SK-N-SH treated with all-trans-retinoic acid at 6 μM for 48 hours (cell line): ENCODE measurements at regions not wholly inside any gene's neighbourhood (a gene's known extent, or its start where the extent isn't known, plus 50 kb on each side); places are given as distances from the start of the nearest gene placed in this dataset.

ENCODE experiments used
- ATAC-seq: fragments of 200-7000 bp; cut with Tn5 transposase; 3 replicates; pipeline ENCODE4 v1.9.1; 2020; ENCODE audit warnings: mild to moderate bottlenecking, moderate library complexity
- ARNTL ChIP-seq: fragments of 450-650 bp; formaldehyde crosslinking; IDR thresholded peaks from 2 replicates; pipeline ENCODE4 v1.5.0; 2020; ENCODE audit warnings: low read depth, mild to moderate bottlenecking, moderate library complexity, borderline replicate concordance
- BACH2 ChIP-seq: fragments of 250-450 bp; sonication (Bioruptor Pico); IDR thresholded peaks from 2 replicates; pipeline ENCODE4 v1.9.0; 2021; ENCODE audit warnings: mild to moderate bottlenecking, borderline replicate concordance
- CSDC2 ChIP-seq: fragments of 250-450 bp; sonication (Bioruptor Pico); IDR thresholded peaks from 2 replicates; pipeline ENCODE4 v1.5.0; 2020; ENCODE audit warnings: mild to moderate bottlenecking, moderate library complexity
- ESRRG ChIP-seq: fragments of 250-450 bp; sonication (Bioruptor Pico); IDR thresholded peaks from 2 replicates; pipeline ENCODE4 v1.6.1; 2021; ENCODE audit warnings: mild to moderate bottlenecking
- GLIS3 ChIP-seq: fragments of 250-450 bp; sonication (Bioruptor Pico); IDR thresholded peaks from 2 replicates; pipeline ENCODE4 v1.5.0; 2020; ENCODE audit warnings: mild to moderate bottlenecking, moderate library complexity
- ISL1 ChIP-seq: fragments of 250-450 bp; sonication (Bioruptor Pico); IDR thresholded peaks from 2 replicates; pipeline ENCODE4 v2.1.2; 2022; ENCODE audit warnings: mild to moderate bottlenecking, moderate library complexity
- OSR1 ChIP-seq: fragments of 250-450 bp; sonication (Bioruptor Pico); IDR thresholded peaks from 2 replicates; pipeline ENCODE4 v1.8.0; 2022; ENCODE audit warnings: moderate library complexity, mild to moderate bottlenecking, inconsistent platforms
- PPARA ChIP-seq: fragments of 250-450 bp; sonication (Bioruptor Pico); IDR thresholded peaks from 2 replicates; pipeline ENCODE4 v1.5.0; 2020; ENCODE audit warnings: mild to moderate bottlenecking, borderline replicate concordance
- RARB ChIP-seq: fragments of 250-450 bp; sonication (Bioruptor Pico); IDR thresholded peaks from 2 replicates; pipeline ENCODE4 v1.8.0; 2021; ENCODE audit warnings: mild to moderate bottlenecking, moderate library complexity
- SNAI2 ChIP-seq: fragments of 250-450 bp; sonication (Bioruptor Pico); IDR thresholded peaks from 2 replicates; pipeline ENCODE4 v1.5.0; 2020; ENCODE audit warnings: mild to moderate bottlenecking, moderate library complexity
- TCF4 ChIP-seq: fragments of 250-450 bp; sonication (Bioruptor Pico); IDR thresholded peaks from 2 replicates; pipeline ENCODE4 v1.8.0; 2021; ENCODE audit warnings: mild to moderate bottlenecking, moderate library complexity, borderline replicate concordance
- TOX ChIP-seq: fragments of 250-450 bp; sonication (Bioruptor Pico); IDR thresholded peaks from 2 replicates; pipeline ENCODE4 v1.8.0; 2021; ENCODE audit warnings: mild to moderate bottlenecking, moderate library complexity, borderline replicate concordance
- ZC3H10 ChIP-seq: fragments of 250-450 bp; sonication (Bioruptor Pico); IDR thresholded peaks from 2 replicates; pipeline ENCODE4 v1.5.1; 2021; ENCODE audit warnings: mild to moderate bottlenecking, moderate library complexity
- ZFP3 ChIP-seq: fragments of 250-450 bp; sonication (Bioruptor Pico); IDR thresholded peaks from 2 replicates; pipeline ENCODE4 v1.5.0; 2020; ENCODE audit warnings: mild to moderate bottlenecking, moderate library complexity
- ZFP30 ChIP-seq: fragments of 450-650 bp; formaldehyde crosslinking; IDR thresholded peaks from 2 replicates; pipeline ENCODE4 v1.5.0; 2022; ENCODE audit warnings: mild to moderate bottlenecking, moderate library complexity
- ZNF565 ChIP-seq: fragments of 450-650 bp; formaldehyde crosslinking; conservative IDR thresholded peaks from 2 replicates; pipeline ENCODE4 v1.5.0; 2020; ENCODE audit warnings: low read depth, mild to moderate bottlenecking, moderate library complexity
- ZNF70 ChIP-seq: fragments of 450-650 bp; formaldehyde crosslinking; IDR thresholded peaks from 2 replicates; pipeline ENCODE4 v1.5.0; 2020; ENCODE audit warnings: mild to moderate bottlenecking, moderate library complexity
- TF ChIP-seq, protein P1 (sequence below): fragments of 250-450 bp; sonication (Bioruptor Pico); IDR thresholded peaks from 2 replicates; pipeline ENCODE4 v1.8.0; 2021; ENCODE audit warnings: low read depth, mild to moderate bottlenecking, moderate library complexity, borderline replicate concordance
- TF ChIP-seq, protein P2 (sequence below): fragments of 250-450 bp; sonication (Bioruptor Pico); IDR thresholded peaks from 2 replicates; pipeline ENCODE4 v1.5.1; 2020; ENCODE audit warnings: low read depth, mild to moderate bottlenecking, moderate library complexity
- TF ChIP-seq, protein P3 (sequence below): fragments of 250-450 bp; sonication (Bioruptor Pico); IDR thresholded peaks from 2 replicates; pipeline ENCODE4 v1.8.0; 2020; ENCODE audit warnings: mild to moderate bottlenecking, moderate library complexity, borderline replicate concordance
- TF ChIP-seq, protein P4 (sequence below): fragments of 250-450 bp; sonication (Bioruptor Pico); IDR thresholded peaks from 2 replicates; pipeline ENCODE4 v1.5.0; 2020; ENCODE audit warnings: mild to moderate bottlenecking, moderate library complexity
- TF ChIP-seq, protein P5 (sequence below): fragments of 250-450 bp; sonication (Bioruptor Pico); IDR thresholded peaks from 2 replicates; pipeline ENCODE4 v1.5.1; 2021; ENCODE audit warnings: mild to moderate bottlenecking, moderate library complexity

DNA sequence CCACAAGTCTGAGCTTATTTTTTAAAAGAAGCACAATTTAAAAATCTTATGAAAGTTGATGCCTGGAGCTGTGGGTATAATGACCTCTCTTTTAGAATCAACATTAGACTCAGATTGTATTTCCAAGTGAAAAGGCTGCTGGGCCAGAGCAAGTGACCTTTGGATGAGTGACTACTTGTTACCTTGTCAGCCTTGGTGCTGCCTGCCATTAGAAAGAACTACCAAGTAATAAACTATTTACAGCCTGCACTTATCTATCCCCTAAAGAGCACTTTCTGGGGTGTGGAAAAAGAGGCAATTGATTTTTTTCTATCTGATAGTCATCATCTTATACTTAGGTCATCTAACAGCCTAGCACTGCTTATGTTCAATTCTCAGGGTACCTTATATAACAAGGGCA is 134.9 kb upstream of the FBXL17 start:
- TF ChIP-seq, protein P1, sequence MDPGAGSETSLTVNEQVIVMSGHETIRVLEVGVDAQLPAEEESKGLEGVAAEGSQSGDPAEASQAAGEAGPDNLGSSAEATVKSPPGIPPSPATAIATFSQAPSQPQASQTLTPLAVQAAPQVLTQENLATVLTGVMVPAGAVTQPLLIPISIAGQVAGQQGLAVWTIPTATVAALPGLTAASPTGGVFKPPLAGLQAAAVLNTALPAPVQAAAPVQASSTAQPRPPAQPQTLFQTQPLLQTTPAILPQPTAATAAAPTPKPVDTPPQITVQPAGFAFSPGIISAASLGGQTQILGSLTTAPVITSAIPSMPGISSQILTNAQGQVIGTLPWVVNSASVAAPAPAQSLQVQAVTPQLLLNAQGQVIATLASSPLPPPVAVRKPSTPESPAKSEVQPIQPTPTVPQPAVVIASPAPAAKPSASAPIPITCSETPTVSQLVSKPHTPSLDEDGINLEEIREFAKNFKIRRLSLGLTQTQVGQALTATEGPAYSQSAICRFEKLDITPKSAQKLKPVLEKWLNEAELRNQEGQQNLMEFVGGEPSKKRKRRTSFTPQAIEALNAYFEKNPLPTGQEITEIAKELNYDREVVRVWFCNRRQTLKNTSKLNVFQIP (CRISPR knock-in tag): no peak
- TF ChIP-seq ZFP30 (CRISPR knock-in tag) (no peak), ZC3H10 (CRISPR knock-in tag) (no peak), TOX (no peak), ZNF70 (CRISPR knock-in tag) (no peak), OSR1 (no peak), BACH2 (CRISPR knock-in tag) (no peak), RARB (CRISPR knock-in tag) (no peak), ARNTL (CRISPR knock-in tag) (no peak), CSDC2 (CRISPR knock-in tag) (no peak), ZNF565 (CRISPR knock-in tag) (no peak), ISL1 (CRISPR knock-in tag) (no peak), GLIS3 (CRISPR knock-in tag) (no peak), SNAI2 (no peak), PPARA (CRISPR knock-in tag) (no peak), ZFP3 (no peak)
- TF ChIP-seq, protein P2, sequence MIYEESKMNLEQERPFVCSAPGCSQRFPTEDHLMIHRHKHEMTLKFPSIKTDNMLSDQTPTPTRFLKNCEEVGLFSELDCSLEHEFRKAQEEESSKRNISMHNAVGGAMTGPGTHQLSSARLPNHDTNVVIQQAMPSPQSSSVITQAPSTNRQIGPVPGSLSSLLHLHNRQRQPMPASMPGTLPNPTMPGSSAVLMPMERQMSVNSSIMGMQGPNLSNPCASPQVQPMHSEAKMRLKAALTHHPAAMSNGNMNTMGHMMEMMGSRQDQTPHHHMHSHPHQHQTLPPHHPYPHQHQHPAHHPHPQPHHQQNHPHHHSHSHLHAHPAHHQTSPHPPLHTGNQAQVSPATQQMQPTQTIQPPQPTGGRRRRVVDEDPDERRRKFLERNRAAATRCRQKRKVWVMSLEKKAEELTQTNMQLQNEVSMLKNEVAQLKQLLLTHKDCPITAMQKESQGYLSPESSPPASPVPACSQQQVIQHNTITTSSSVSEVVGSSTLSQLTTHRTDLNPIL (CRISPR knock-in tag): no peak
- TF ChIP-seq, protein P3, sequence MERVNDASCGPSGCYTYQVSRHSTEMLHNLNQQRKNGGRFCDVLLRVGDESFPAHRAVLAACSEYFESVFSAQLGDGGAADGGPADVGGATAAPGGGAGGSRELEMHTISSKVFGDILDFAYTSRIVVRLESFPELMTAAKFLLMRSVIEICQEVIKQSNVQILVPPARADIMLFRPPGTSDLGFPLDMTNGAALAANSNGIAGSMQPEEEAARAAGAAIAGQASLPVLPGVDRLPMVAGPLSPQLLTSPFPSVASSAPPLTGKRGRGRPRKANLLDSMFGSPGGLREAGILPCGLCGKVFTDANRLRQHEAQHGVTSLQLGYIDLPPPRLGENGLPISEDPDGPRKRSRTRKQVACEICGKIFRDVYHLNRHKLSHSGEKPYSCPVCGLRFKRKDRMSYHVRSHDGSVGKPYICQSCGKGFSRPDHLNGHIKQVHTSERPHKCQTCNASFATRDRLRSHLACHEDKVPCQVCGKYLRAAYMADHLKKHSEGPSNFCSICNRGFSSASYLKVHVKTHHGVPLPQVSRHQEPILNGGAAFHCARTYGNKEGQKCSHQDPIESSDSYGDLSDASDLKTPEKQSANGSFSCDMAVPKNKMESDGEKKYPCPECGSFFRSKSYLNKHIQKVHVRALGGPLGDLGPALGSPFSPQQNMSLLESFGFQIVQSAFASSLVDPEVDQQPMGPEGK: no peak
- TF ChIP-seq, protein P4, sequence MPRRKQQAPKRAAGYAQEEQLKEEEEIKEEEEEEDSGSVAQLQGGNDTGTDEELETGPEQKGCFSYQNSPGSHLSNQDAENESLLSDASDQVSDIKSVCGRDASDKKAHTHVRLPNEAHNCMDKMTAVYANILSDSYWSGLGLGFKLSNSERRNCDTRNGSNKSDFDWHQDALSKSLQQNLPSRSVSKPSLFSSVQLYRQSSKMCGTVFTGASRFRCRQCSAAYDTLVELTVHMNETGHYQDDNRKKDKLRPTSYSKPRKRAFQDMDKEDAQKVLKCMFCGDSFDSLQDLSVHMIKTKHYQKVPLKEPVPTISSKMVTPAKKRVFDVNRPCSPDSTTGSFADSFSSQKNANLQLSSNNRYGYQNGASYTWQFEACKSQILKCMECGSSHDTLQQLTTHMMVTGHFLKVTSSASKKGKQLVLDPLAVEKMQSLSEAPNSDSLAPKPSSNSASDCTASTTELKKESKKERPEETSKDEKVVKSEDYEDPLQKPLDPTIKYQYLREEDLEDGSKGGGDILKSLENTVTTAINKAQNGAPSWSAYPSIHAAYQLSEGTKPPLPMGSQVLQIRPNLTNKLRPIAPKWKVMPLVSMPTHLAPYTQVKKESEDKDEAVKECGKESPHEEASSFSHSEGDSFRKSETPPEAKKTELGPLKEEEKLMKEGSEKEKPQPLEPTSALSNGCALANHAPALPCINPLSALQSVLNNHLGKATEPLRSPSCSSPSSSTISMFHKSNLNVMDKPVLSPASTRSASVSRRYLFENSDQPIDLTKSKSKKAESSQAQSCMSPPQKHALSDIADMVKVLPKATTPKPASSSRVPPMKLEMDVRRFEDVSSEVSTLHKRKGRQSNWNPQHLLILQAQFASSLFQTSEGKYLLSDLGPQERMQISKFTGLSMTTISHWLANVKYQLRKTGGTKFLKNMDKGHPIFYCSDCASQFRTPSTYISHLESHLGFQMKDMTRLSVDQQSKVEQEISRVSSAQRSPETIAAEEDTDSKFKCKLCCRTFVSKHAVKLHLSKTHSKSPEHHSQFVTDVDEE (CRISPR knock-in tag): no peak
- ATAC-seq: no peak

DNA sequence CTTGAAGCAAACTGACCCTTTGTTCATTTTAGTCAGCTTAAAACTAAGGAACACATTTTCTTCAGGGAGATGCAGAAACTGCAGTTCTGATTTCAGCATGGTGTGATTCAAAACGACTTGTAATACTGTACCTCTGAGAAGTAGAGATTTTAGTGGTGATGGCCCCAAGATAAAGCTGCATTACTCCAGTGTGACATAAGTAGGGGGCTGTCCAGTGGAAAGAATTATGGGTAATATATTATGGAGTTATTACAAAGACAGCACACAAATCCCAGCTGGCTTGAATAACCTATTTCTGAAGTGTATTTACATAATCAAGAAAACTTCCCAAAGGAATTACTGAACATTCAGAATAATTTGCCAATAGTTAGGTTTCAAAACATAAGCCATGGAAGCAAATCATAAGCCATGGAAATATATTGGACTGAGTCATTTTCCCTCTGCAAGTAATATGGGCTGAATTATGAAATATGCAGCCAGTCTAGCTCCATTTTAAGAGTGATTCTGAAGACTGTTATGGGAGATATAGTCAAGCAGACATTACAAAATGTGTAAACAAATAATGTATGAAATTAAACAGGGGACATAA is 133.7 kb upstream of the FBXL17 start:
- no peak for ATAC-seq

More for the DNA sequence above, 133.7 kb upstream of the FBXL17 start:
- TF ChIP-seq, protein P5, sequence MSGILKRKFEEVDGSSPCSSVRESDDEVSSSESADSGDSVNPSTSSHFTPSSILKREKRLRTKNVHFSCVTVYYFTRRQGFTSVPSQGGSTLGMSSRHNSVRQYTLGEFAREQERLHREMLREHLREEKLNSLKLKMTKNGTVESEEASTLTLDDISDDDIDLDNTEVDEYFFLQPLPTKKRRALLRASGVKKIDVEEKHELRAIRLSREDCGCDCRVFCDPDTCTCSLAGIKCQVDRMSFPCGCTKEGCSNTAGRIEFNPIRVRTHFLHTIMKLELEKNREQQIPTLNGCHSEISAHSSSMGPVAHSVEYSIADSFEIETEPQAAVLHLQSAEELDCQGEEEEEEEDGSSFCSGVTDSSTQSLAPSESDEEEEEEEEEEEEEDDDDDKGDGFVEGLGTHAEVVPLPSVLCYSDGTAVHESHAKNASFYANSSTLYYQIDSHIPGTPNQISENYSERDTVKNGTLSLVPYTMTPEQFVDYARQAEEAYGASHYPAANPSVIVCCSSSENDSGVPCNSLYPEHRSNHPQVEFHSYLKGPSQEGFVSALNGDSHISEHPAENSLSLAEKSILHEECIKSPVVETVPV: no peak
- no peak for TF ChIP-seq SNAI2
- TF ChIP-seq BACH2 (CRISPR knock-in tag): no peak
- TF ChIP-seq, protein P1 (CRISPR knock-in tag): no peak
- TF ChIP-seq ZC3H10 (CRISPR knock-in tag): no peak
- no peak for TF ChIP-seq ZNF565 (CRISPR knock-in tag)
- no peak for TF ChIP-seq RARB (CRISPR knock-in tag)
- no peak for TF ChIP-seq ESRRG (CRISPR knock-in tag)
- no peak for TF ChIP-seq GLIS3 (CRISPR knock-in tag)
- TF ChIP-seq ARNTL (CRISPR knock-in tag): no peak
- no peak for TF ChIP-seq OSR1
- no peak for TF ChIP-seq TCF4
- no peak for TF ChIP-seq ZFP30 (CRISPR knock-in tag)
- TF ChIP-seq, protein P3: no peak
- TF ChIP-seq, protein P2 (CRISPR knock-in tag): no peak
- no peak for TF ChIP-seq ISL1 (CRISPR knock-in tag)
- no peak for TF ChIP-seq ZNF70 (CRISPR knock-in tag)
- no peak for TF ChIP-seq CSDC2 (CRISPR knock-in tag)
- TF ChIP-seq TOX: no peak
- TF ChIP-seq, all 23 proteins: peak for 0
